ENCODE measurements at regions not wholly inside any gene's neighbourhood (a gene's known extent, or its start where the extent isn't known, plus 50 kb on each side); places are given as distances from the start of the nearest gene placed in this dataset.

DNA sequence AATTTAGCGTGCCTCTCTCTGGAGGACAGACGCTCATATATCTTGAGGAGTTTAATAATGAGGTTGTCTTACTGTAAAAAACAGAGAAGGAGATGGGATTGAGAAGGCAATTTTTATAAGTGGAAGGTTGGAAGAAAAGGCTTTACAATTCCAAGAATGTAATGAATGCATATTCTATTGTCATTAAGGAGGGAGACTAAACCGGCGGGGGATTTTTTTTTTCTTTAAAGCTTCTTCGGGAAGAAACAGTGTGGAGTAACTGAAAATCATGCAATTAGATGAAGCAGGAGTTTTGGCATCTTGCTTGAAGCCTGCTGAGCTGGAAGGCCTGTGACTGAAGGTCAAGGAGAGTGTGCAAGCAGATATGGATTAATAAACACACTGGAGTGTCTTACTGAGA lies 124.4 kb downstream of the HRH4 start:
- no peak for DNase-seq
- no peak overlapping the region for H3K4me3 ChIP-seq
- H3K27me3 ChIP-seq (ENCODE audit: low read depth), result peaks cover 64% of the 10 kb centered on the region
- intact Hi-C loops (cut with micrococcal nuclease), result no loop called here
- TF ChIP-seq, protein P1, sequence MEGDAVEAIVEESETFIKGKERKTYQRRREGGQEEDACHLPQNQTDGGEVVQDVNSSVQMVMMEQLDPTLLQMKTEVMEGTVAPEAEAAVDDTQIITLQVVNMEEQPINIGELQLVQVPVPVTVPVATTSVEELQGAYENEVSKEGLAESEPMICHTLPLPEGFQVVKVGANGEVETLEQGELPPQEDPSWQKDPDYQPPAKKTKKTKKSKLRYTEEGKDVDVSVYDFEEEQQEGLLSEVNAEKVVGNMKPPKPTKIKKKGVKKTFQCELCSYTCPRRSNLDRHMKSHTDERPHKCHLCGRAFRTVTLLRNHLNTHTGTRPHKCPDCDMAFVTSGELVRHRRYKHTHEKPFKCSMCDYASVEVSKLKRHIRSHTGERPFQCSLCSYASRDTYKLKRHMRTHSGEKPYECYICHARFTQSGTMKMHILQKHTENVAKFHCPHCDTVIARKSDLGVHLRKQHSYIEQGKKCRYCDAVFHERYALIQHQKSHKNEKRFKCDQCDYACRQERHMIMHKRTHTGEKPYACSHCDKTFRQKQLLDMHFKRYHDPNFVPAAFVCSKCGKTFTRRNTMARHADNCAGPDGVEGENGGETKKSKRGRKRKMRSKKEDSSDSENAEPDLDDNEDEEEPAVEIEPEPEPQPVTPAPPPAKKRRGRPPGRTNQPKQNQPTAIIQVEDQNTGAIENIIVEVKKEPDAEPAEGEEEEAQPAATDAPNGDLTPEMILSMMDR (IDR thresholded peaks at IDR 0.05; ENCODE audit: borderline replicate concordance), result no peak
- no peaks in the 10 kb centered on the region for H3K4me1 ChIP-seq
- no peaks in the 10 kb centered on the region for H3K36me3 ChIP-seq
- no peaks in the 10 kb centered on the region for H3K9me3 ChIP-seq (replicated peaks)
- no peak overlapping the region for H3K27ac ChIP-seq (replicated peaks)

DNA sequence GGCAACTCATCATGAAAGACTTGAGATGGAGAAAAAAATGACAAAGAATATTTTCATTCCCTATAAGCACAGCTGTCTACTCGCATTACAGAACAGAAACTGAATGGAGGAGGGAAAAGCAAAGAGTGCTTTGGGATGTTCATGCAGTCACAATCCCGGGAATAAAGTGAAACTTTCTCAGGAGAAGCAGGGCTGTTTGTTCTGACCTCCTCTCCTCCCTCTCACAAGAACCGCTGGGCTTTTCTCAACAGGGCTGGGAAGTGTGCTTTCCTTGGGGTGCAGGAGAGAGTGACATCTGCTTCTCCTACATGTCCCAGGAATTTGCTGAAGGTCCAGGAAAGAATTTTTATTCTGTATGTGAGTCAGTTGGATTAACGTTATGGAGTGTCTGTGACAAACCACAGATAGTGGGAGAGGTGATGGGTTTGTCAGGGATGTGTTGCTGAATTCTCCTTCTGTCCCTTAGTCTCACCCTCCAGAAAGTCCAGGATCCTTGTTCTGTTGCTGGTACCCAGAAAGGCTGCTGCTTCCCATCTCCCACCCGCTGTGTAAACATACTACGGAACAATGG lies 125.6 kb downstream of the HRH4 start:
- no peak overlapping the region for H3K4me3 ChIP-seq
- DNase-seq, result no peak
- peaks cover 58% of the 10 kb centered on the region for H3K27me3 ChIP-seq (ENCODE audit: low read depth)
- intact Hi-C loops (cut with micrococcal nuclease), result no loop called here
- no peak overlapping the region for H3K27ac ChIP-seq (replicated peaks)
- no peaks in the 10 kb centered on the region for H3K9me3 ChIP-seq (replicated peaks)
- no peaks in the 10 kb centered on the region for H3K36me3 ChIP-seq
- H3K4me1 ChIP-seq, result no peaks in the 10 kb centered on the region
- TF ChIP-seq, protein P1 (IDR thresholded peaks at IDR 0.05; ENCODE audit: borderline replicate concordance), result no peak

DNA sequence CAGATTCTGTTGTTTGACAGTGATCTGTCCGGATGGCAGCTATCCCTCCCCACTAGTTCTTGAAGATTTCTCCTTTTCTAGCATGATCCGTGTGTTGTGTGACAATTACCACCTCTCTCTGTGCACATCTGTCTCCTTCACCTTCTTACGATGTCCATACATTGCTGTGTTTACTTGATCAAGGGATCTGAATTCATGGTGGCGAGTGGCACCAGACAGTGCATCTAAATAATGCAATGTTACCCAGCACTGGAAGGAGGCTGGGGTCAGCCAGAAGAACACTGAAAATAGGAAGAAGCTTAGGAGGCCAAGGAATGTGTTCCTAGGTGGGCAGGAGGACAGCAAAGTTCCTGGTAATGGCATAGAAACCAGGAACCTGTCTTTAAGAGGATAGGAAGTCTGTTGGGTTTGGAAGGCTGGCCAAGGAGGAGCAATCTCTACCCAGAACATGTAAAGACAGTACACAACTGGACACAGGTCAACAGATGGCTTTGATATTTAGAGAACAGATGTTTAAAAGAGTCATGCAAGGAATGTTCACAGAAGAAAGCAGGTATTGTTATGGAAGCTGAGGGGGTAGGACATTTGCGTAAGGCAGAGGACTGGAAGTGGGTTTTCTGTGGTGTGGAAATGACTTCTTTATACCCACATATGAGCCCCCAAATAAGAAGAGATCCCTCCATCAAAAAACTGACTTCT lies 126.4 kb downstream of the HRH4 start:
- H3K4me3 ChIP-seq, result no peak overlapping the region
- TF ChIP-seq, protein P1 (IDR thresholded peaks at IDR 0.05; ENCODE audit: borderline replicate concordance), result no peak
- H3K36me3 ChIP-seq, result no peaks in the 10 kb centered on the region
- H3K4me1 ChIP-seq, result no peaks in the 10 kb centered on the region
- intact Hi-C loops (cut with micrococcal nuclease), result no loop called here
- no peak for DNase-seq
- H3K9me3 ChIP-seq (replicated peaks), result peaks cover 5% of the 10 kb centered on the region
- H3K27ac ChIP-seq (replicated peaks), result no peak overlapping the region
- H3K27me3 ChIP-seq (ENCODE audit: low read depth), result peaks cover 51% of the 10 kb centered on the region

DNA sequence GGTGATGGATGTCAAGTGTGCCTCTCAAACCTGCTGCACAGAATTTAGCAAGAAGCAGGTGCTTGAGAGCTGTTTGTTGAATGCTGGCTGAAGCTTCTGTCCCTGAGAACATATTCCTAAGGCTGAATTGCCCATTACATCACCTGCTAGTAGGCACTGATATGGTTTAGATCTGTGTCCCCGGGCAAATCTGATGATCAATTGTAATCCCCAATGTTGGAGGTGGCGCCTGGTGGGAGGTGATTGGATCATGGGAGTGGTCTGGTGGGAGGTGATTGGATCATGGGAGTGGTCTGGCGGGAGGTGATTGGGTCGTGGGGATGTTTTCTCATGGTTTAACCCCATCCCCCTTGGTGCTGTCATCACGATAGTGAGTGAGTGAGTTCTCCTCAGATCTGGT lies 128.0 kb downstream of the HRH4 start:
- intact Hi-C loops (cut with micrococcal nuclease), result no loop called here
- peaks cover 6% of the 10 kb centered on the region for H3K9me3 ChIP-seq (replicated peaks)
- H3K27me3 ChIP-seq (ENCODE audit: low read depth), result peaks cover 39% of the 10 kb centered on the region
- no peaks in the 10 kb centered on the region for H3K36me3 ChIP-seq
- no peak for DNase-seq
- H3K4me1 ChIP-seq, result no peaks in the 10 kb centered on the region
- no peak overlapping the region for H3K27ac ChIP-seq (replicated peaks)
- H3K4me3 ChIP-seq, result no peak overlapping the region
- TF ChIP-seq, protein P1 (IDR thresholded peaks at IDR 0.05; ENCODE audit: borderline replicate concordance), result no peak

DNA sequence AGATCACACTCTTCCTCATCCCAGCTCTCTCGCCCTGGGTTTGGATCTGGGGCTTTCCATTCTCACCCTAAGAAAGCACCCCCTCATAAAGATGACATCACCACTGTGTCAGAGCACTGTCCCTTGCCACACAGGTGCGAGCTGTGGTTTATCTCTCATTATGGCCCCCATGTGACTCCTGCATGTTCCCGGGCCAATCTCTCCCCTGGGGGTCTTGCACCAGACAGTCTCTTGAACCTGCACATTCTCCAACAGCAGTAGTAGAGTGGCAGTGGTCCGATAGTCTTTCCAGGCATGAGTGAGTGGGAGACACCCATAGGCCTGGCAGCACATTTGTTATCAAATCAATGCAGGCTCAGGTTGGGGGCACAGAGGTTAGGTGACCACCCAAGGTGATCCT lies 130.5 kb downstream of the HRH4 start:
- TF ChIP-seq, protein P1 (IDR thresholded peaks at IDR 0.05; ENCODE audit: borderline replicate concordance), result no peak
- Histone ChIP-seq H3K4me3 (no peak overlapping the region), H3K4me1 (no peaks in the 10 kb centered on the region), H3K27ac (replicated peaks) (no peak overlapping the region), H3K27me3 (ENCODE audit: low read depth) (peaks cover 30% of the 10 kb centered on the region), H3K36me3 (no peaks in the 10 kb centered on the region), H3K9me3 (replicated peaks) (peaks cover 6% of the 10 kb centered on the region)
- DNase-seq, result no peak
- intact Hi-C loops (cut with micrococcal nuclease), result no loop called here

All from left ventricle myocardium inferior (tissue), 1 donor.